GM19455 (cell line): ENCODE measurements at regions not wholly inside any gene's neighbourhood (a gene's known extent, or its start where the extent isn't known, plus 50 kb on each side); places are given as distances from the start of the nearest gene placed in this dataset.
"Not testable (repeated sequence)": the region's sequence is repeated elsewhere in the genome, so short reads cannot be mapped to it uniquely, and the experiment has no call there.

Experiments
- ATAC-seq: cut with Tn5 transposase; IDR thresholded peaks from one replicate; pipeline ENCODE4 v1.9.1; 2021; ENCODE audit not compliant: unreplicated experiment

DNA sequence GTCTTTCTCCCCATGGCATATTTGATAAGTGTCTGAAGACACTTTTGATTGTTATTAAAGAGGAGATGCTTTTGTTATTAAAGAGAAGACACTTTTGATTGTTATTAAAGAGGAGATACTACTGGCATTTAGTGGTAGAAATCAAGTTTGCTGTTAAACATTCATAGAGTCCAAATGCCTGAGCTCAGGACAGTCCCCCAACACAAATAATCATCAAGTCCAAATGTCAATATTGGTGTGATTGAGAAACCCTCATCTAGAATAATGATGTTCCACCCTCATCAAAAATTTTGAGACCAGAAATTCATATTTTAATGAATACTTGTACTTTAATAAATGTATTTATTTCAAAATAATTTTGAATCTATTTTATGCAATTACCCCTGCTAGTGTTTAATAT, 1412.9 kb upstream of the PCDH7 start:
- no peak for ATAC-seq

DNA sequence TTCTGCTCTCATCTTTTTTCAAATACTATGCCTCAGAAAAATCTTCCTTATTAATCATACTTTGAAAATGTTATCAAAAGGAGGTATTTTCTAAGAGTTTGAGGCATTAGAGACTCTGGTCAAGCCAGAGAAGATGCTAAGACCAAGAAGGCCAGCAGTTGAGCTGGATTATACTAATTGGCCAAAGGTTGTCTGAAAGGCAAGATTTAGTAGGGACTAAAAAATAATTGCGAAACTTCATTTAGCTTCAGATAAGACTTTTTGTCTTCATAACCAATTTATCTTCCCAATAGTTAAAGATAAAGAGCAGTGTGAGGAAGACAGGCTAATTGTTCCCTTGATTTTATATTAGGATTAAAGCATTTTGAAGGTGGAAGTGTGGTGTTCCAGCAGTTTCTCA, 1412.4 kb upstream of the PCDH7 start:
- ATAC-seq = no peak

DNA sequence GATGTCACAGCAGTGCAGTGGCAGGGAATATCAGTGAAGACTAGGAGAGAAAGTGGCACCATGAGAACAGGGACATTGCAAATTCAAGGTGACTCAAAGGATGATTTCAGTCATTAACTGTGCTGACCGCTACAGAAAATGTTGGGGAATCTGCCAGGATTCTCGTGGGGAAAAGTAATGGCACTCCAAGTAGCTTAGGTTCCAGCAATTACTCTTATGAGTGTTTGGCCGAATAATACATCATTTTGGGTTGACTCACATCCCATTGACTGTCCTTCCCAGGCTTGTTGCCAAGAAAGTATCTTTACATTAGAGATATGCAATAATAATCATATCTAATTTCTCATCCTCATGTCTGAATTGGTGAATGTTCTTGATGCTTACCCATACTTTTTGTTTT, 1411.1 kb upstream of the PCDH7 start:
- no peak for ATAC-seq

DNA sequence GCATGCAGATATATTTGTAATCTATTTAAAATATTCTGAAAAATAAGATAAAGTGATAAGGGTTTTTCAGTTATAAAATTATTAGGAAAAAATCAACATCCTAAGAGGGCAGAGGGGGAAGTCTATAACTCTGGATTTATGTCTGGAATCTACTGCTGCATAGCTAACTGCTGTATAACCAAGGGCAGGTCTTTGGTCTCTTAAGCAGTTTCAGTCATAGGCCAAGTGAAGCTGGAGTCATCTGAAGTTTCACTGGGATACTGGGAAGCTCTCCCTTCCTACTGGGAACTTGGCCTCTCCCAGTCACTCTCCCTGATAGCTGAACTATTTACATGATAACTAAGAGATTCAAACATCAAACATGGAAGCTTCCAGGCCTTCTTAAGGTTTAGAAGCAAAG, 1409.9 kb upstream of the PCDH7 start:
- no peak for ATAC-seq

DNA sequence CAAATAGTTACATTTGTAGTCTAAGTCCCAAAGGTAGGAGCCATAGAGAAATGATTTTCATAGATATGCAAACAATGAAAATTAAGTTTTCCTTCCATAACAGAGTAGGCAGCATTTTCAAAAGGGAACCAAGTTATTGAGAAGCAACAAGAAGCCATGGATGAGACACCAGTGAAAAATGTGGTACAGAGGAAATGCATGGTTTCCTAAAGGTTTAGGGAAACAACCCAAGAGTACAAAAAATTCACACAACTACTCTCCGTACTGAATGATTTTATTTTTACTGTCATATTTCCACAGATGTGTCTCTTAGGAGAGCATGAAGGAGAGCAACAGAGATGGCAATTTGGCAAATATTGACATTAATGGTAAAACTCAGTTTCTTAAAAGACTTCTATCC, 1408.9 kb upstream of the PCDH7 start:
- no peak for ATAC-seq

DNA sequence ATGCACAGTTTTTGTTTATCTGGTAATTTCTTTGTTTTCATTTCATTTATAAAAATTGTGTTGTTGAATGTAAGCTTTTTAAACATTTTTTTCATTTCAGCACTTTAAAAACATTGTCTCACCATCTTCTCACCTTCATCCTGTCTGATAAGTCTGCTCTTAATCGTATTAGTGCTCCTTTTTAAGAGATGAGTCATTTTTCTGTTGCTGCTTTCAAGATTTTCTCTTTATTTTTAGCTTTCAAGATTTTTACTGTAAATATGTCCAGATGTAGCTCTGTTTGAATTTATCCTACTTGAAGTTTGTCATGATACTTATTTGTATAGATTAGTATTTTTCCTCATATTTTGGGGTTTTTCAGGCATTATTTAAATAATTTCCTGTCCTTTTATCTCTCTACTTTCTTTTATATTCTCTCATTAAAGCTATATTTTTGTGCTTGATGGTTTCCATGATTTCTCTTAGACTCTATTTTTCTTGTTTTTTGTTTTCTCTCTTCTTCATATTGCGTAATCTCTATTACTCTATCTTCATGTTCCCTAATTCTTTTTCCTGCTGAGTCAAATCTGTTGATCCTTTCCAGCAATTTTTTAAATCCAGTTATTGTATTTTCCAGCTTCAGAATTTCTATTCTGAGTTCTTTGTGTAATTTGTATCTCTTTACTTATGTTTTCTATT, 1400.4 kb upstream of the PCDH7 start:
- no peak for ATAC-seq

DNA sequence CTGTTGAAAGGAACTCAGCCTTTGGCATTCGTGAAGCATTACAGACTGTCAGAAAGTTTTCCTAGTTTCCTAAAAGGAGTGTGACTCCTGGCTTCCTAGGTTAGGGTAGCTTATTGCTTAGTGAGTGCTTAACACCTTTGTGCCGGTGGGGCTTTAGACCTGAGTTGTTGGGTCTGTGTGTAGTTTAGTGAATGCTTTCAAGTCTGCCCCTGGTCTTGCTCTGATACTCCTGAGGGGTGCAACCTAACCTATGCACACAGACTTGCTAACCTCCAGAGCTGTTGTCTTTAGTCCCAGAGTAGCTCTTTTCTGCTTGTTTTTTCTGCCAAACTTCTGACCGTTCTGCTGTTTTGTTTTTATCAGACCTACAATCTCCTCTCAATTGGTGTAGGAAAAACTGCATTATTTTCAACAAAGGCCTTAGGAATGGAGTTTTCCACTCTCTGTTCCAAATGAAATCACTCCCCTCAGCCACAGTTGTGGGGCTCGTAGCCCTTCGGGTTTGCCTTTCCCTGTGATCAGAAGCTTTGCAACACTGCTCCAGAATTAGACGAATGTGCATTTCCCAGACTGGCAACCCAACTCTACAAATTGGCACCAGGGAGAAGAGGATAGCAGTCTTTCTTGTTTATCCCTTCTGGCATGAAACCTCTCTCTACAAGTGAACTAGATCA, 1399.1 kb upstream of the PCDH7 start:
- ATAC-seq = no peak

DNA sequence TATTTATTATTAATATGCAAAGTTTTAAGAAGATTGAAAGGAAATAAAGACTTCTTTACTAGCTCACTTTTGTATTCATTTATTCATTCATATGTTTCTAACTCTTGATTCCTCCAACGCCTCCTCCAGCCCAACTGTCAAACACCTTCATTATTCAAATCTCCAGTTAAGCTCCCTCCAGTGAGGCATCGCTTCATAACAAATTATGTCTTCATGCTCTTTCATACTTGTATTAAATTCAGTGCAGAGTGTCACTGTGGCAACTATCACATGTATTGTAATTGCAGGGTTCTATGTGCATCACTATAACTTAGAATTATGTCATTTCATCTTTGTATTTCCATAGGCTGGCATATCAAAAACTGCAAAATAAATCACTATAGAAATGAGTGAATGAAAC, 1394.2 kb upstream of the PCDH7 start:
- ATAC-seq = no peak

DNA sequence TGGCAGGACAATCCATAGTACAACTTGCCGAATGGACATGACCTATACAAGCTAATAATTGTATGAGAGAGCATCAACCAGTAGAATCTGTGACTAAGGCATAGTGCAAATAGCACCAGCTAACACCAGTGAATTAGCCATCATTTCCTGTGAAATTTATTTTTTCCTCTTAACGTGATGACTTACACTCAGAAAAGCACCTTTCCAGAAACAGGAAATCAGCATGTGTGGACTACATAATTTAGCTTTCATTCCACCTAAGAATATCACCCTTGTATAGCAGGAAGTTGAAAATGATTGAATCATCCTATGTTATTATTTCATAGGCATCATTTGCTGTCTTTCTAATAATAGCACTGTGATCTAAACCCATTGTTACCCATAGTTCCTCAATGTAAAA, 1393.4 kb upstream of the PCDH7 start:
- no peak for ATAC-seq

DNA sequence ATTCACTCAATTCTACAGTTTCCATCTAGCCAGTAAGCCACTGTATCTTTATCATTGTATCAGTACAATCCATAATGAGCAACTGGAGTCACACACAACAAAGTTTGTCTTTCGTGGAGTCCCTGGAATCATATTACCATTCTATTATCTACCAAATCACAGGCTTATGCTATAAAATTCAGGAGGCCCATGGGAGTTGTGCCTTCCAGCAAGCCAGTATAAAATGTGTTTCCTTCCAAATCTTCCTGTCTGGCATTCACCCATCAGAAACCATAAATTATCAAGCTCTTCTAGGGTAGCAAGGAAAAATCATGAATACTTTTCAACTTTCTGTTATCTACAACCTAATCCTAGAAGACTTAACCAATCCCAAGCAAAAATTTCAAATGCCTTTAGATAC, 1383.3 kb upstream of the PCDH7 start:
- no peak for ATAC-seq

DNA sequence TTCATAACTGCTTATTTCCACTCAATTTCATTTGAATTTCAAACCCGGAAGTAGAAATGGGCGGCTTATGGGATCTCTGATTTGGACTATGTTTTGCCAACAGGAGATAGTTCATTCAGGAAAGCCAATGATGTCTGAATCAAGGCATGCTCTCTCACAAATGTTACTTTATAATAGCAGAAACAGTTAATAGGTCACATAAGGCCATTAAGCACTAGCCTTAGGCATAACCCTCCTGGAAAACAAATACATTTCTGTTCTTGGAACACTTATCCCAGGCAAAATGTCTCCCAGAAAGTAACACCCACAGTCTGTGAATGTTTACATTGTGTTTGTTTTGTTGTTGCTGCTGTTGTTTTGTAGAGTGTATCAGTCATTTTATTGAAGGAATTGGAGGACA, 1347.2 kb upstream of the PCDH7 start:
- ATAC-seq = no peak

DNA sequence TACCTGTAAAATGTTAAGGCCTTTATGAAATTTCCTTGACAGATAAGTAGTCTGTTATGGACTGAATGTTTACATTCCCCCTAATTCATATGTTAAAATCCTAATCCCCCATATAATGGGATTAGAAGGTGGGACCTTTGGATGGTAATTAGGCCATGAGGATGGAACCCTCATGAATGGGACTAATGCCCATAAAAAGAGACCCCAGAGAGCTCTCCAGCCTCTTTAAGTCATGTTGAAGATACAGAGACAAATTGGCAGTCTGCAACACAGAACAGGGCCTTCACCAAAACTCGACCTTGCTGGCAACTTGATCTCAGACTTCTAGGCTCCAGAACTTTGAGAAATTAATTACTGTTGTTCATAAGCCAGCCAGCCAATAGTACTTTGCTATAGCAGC, 1344.5 kb upstream of the PCDH7 start:
- no peak for ATAC-seq

DNA sequence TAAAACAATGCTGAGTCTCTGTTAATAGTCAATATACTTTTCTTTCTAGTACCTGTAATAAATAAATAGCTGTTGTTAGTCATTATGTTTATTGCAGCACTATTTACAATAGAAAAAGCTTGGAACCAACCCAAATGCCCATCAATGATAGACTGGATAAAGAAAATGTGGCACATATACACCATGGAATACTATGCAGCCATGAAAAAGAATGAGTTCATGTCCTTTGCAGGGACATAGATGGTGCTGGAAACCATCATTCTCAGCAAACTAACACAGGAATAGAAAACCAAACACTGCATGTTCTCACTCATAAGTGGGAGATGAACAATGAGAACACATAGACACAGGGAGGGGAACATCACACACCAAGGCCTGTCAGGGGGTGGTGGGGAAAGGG, 1341.9 kb upstream of the PCDH7 start:
- ATAC-seq = not testable (repeated sequence)

DNA sequence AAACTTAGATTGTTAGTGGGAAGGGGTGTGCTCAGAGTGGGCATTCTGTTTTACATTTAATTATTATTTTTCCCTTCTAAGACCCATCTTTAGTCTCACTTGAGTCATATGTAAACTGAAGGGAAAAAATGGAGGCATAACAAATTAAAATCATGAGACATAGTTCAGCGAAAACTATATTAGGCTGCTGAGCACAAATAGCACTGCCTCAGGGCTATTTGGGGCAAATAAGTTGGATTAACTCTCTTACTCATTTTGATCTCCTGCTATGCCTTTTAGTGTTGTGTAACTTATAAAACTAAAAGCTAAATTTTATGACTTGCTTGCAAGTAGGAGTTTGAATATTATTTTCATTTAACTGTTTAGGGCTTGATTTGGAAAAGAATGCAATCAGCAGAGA, 1329.2 kb upstream of the PCDH7 start:
- ATAC-seq = no peak

DNA sequence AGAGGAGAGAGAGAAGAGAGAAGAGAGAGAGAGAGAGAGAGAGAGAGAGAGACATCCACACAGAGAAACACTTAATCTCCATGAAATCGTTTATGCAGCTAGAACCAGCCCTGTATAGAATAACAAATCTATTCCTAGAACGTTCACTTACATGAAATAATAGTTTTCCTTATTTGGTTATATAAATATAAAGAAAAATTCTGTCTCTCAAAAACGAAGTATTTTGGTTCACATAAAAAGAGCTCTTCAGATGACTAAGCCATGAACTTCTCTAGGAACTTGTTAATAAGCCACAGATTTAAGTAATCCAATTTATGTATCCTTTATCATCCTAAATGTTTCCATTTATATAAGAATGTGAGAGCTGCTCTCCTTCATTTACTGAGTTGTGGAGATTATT, 1315.1 kb upstream of the PCDH7 start:
- ATAC-seq = no peak

DNA sequence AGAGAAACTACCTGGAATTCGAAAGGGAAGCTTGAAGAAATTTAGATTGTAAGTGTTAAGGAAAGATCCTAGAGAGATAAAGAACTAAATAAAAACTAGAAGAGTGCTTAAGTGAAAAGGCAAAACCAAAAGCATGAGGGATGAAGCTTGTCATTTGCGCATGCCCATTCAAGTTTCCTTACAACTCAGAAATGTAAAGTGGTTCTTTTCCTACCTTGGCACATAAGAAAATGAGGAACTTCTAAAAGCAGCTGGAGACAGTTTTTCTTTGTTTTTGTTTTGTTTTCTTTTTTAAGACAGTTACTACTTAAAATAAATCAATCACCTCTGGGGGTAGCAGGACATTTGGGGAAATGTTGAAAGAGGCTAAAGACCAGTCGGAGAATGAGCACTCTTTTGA, 1304.4 kb upstream of the PCDH7 start:
- ATAC-seq = no peak

DNA sequence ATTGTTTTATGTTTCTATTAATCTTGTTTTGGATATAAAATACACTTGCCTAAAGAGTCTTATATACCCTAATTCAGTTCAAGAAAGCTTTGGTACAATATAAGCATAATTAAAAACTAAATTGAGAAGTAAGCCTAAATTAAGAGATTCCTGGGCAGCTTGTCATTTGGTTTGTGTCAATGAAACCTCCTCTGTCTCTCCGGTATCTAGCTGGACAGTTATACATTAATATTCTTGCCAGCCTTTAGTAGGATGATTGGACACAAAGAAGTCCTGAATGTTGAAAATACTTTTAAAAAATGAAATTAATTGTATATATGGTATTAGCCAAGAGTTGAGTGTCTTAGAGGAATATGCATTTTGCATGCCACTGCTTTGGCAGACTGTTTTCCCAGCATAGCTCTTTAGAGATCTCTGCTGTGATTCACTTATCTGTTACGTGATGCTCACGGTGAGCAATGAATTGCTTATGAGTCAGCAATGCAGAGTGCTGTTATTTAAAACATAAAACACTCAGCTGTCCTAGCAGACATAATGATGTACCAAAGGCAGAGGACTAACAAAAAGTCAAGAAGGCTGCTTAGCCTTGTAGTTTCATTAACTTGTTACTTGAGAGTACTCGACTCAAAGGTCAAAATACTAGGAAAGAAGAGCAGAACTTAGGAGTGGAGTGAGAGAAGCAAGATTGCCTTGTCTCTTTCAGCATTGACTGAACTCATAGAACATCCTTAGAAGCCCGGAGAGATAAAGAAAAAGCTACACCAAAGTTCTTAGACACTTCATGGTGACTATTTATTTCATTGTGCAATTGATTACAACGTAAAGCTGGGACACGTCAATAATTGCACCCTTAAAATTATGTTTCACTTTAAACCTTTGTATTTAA, 1296.1 kb upstream of the PCDH7 start:
- ATAC-seq = no peak

DNA sequence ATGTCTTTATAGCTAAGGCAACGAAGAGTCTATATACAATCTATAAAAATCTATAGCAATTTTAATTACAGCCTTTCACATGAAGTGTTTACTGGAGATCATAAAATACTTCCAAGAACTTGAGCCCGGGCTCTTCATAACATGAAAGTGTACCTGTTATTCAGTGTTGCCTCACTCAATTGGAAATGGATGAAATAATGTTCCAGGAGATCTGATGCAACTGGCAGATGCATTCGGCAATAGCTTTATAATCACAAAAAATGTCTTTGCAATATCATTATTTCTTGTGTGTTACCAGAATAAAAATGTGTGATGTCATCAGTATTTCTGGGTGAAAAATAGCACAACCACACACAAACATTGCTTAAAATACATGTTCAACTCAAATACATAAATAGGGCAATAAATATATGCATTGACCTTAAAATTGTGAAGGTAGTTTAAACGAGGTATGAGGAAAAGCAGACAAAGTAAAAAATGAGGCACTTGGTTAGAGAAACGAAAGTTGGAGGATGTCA, 1266.8 kb upstream of the PCDH7 start:
- no peak for ATAC-seq

DNA sequence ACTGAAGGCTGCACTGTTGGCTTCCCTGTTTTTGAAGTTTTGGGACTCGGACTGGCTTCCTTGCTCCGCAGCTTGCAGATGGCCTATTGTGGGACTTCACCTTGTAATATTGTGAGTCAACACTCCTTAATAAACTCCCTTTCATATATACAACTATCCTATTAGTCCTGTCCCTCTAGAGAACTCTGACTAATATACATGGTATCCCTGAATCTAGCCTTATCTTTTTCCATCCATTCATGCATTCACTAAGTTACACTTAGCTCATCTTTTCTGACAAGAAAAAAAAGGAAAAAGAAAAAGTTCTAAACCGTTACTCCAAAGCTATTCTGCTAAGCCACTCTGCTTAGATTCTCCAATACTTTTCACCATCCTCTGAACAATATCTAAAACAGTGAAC, 1260.2 kb upstream of the PCDH7 start:
- ATAC-seq = no peak

DNA sequence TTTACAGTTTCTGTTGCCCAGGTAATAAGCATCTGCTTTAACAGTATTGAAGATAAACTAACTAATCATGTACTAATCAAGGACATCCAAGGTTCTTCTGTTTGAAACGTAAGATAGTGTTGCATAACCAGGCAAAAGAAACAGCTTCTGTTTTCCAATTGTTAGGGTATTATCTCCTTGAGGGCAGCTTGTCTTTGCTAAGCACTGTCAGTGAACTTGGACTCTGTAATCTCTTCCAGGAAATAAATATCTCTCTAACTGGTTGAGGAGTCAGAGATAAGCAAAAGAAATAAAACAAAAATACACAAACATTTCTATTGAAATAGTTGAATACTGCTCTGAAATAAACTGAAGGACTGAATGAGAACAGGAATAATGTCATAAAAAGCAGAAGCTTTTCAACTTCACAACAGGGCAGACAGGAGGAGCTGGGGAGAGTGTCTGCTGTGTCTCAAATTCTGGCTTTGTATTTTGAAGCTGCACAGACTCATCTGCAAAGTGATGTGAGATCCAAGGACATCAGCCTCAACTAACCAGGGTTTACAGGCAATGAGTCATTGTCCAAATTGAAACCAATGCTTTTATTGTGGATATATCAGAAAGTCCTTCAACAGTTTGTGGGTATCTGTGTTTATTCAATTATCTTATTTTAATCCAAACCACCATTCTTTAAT, 1253.0 kb upstream of the PCDH7 start:
- ATAC-seq = no peak
